RWPE1 (cell line): ENCODE measurements at regions not wholly inside any gene's neighbourhood (a gene's known extent, or its start where the extent isn't known, plus 50 kb on each side); places are given as distances from the start of the nearest gene placed in this dataset.

ENCODE experiments used
- CTCF ChIA-PET: fragments of 350-600 bp; sonication (Branson Sonifier 250); formaldehyde crosslinking; extraction: SDS; loops from one replicate; lab custom pipeline; 2021; lab: Yijun Ruan, JAX
- POLR2A ChIA-PET: fragments of 400-600 bp; formaldehyde crosslinking; extraction: SDS; loops from one replicate; lab custom pipeline; 2020; ENCODE audit warnings: antibody characterized with exemption; ENCODE audit not compliant: low non-redundant PET; lab: Yijun Ruan, JAX
- DNase-seq: peaks from one replicate; pipeline ENCODE4 v3.0.0; 2012; ENCODE audit warnings: low spot score
- H3K27ac ChIP-seq: fragments of 450-650 bp; 2 replicates; pipeline ENCODE4 v1.5.1; 2017
- TF ChIP-seq, protein P1 (sequence below): fragments of 450-650 bp; conservative IDR thresholded peaks from 2 replicates; pipeline ENCODE4 v1.5.1; 2017; ENCODE audit warnings: low read depth, mild to moderate bottlenecking

DNA sequence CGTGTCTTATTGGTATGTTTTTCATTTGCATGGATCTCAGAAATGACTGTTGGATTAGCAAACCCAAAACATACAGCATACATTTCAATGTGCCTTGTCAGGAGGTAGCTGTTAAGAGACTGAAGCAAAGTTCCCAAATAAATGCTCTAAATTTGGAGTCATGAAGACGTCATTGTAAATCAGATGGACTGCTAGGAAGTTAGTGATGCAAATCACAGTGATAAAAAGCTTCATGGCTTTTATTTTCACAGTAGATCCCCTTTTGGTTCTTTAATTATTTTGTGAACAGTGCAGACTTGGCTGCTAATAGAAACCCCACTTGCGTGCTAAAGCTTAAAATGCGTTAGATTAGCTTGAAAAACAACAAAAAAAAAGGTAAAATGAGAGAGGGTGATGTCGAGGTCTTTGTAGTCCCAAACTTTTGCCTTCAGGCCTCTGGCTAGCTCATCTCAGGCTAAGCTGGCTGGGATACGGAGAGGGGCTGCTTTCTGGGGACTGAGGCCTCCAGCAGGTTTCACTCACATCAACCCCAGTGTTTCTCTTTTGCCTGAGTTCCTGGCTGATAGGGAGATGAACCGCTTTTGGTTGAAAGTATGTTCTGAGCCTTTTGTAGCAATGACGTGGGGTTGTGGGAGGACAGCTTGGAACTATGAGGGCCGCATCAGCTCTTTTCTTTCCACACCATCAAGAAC lies 107.1 kb upstream of the CDCA7L start:
- ChIA-PET CTCF (interaction anchor here (1.5 kb wide), 1 partner anchor 30 kb away, joined by 6 read pairs; no protein-coding TSS in a partner anchor), POLR2A (no interaction called here)
- no peak for DNase-seq
- H3K27ac ChIP-seq, result no peak overlapping the region
- TF ChIP-seq, protein P1, sequence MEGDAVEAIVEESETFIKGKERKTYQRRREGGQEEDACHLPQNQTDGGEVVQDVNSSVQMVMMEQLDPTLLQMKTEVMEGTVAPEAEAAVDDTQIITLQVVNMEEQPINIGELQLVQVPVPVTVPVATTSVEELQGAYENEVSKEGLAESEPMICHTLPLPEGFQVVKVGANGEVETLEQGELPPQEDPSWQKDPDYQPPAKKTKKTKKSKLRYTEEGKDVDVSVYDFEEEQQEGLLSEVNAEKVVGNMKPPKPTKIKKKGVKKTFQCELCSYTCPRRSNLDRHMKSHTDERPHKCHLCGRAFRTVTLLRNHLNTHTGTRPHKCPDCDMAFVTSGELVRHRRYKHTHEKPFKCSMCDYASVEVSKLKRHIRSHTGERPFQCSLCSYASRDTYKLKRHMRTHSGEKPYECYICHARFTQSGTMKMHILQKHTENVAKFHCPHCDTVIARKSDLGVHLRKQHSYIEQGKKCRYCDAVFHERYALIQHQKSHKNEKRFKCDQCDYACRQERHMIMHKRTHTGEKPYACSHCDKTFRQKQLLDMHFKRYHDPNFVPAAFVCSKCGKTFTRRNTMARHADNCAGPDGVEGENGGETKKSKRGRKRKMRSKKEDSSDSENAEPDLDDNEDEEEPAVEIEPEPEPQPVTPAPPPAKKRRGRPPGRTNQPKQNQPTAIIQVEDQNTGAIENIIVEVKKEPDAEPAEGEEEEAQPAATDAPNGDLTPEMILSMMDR, result no peak

DNA sequence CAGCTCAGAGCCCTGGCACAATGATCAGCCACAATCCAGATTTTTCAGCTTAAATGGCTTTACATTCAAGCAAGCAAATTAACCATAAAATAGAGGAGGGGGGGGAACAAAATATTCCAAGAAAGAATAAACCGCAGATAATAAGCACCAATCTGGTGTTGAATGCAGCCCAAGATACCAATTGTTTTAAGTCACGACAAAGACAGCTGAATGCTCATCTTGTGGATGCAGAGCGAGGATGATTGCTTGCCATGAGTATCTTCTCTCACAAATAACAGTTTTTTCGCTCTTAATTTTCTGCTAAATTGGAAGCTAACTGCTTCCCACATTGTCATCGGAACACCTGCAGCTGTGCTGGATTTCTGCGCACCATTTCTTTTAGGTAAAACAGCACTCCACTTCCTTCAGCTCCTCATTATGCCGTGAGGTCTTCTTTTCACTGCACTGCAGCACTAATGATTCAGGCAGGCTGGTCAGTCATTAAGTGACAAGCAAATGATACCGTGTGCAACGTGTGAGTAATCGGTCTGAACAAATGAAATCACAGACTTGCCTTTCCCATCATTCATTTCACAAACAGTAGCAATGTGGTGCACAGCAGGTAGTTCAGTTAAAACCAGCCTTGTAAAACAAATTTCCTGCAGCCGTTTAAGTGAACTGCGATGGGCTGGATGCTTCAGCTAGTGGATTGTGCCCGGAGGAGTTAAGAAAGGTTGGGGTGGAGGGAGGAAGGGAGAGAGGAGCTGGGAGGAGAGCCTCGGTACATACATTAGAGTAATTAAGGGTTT lies 106.4 kb upstream of the CDCA7L start:
- TF ChIP-seq, protein P1, result no peak
- CTCF ChIA-PET, result interaction anchor here (1.5 kb wide), 1 partner anchor 31 kb away, joined by 6 read pairs; no protein-coding TSS in a partner anchor
- no peak overlapping the region for H3K27ac ChIP-seq
- DNase-seq, result no peak
- POLR2A ChIA-PET, result no interaction called here

DNA sequence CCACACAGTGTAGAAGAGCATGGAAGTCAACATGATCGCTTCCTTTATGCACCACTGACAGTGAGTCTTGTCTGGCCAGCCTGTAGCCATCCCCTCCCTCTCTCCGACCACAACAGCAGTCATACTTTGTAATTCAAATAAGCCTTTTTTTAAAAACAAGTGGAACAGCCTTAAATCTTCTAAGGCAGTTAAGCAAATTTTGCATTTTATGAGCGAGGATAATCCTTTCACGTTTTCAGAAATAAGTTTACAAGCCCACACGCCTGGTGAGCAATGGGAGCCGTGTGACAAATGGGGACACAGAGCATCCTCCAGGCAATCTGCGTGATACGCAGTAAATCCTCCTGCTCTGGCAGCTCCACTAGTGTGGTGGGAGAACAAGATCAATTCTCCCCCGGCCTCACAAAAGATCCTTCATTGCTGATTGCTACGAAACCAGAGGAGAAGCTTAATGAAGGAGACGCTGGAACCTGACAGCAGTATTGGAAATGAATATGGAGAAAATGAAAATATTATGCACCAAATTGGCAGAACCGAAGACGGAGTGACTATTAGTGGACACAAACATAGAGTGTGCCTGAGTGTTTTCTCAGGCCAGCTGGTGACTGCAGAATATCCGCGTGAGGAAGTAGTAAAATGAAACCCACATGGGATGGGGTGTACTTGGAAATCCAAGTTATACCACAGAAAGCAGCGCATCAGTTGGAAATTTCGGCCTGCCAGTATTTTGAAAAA lies 104.2 kb upstream of the CDCA7L start:
- CTCF ChIA-PET, result interaction anchor here (0.6 kb wide), 1 partner anchor 809 kb away, joined by 3 read pairs; no protein-coding TSS in a partner anchor
- TF ChIP-seq, protein P1, result no peak
- H3K27ac ChIP-seq, result no peak overlapping the region
- POLR2A ChIA-PET, result no interaction called here
- no peak for DNase-seq

DNA sequence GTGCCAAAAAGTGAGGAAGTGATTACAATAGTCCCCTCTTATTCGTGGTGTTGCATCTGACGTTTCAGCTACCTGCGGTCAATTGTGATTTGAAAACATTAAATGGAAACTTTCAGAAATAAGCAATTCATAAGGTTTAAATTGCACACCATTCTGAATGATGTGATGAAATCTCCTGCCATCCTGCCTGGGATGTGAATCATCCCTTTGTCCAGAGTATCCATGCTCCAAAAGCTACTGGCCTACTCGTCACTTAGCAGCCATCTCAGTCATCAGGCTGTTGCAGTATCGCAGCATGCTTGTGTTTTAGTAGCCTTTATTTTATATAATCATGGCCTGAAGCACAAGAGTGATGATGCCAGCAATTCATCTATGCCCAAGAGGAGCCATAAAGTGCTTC lies 97.7 kb upstream of the CDCA7L start:
- ChIA-PET POLR2A (no interaction called here), CTCF (interaction anchor here (0.6 kb wide), 1 partner anchor 98 kb away, joined by 8 read pairs; no protein-coding TSS in a partner anchor)
- H3K27ac ChIP-seq, result no peak overlapping the region
- DNase-seq, result no peak
- TF ChIP-seq, protein P1, result no peak

DNA sequence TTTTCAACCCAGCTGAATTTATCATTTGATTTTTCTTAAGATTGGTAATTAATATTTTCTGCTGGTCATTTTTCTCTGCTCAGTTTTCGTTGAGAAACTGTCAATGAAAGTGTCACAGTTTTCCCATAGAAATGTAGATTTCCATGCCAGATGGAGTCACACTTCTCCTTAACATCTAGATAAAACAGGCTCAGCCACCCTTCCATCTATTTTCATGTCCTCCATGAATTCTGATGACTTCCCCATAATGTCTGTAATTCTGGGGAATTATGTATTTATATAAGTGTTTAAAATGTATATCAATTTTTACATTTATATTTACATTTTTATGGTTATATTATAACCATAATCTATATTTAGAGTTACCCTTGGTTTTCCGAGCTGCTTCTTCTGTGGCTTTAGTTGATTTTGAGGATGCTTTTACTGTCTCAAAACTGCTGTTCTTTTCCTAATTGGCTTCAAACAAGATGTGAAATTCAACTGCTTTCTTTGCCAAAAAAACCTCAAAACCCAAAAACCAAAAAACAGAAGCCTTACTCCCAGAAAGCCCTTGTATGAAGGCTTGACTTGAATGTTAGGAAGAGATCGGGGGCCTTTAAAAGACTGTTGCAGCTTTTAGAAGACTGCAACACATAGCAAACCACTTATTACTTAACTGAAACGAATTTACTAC lies 95.4 kb upstream of the CDCA7L start:
- no peak for DNase-seq
- H3K27ac ChIP-seq, result no peak overlapping the region
- ChIA-PET CTCF (interaction anchor here (0.6 kb wide), 1 partner anchor 30 kb away, joined by 3 read pairs; no protein-coding TSS in a partner anchor), POLR2A (no interaction called here)
- TF ChIP-seq, protein P1, result no peak
